ENCODE measurements at regions not wholly inside any gene's neighbourhood (a gene's known extent, or its start where the extent isn't known, plus 50 kb on each side); places are given as distances from the start of the nearest gene placed in this dataset.
A peak's percentile ranks its signal among the peaks of the same experiment; 100 is the strongest.
"Not testable (repeated sequence)": the region's sequence is repeated elsewhere in the genome, so short reads cannot be mapped to it uniquely, and the experiment has no call there.

GRCh38 chr6:84601366-84601765 lies 163.0 kb downstream of the TBX18 start:
- 74 to 78% methylated on average over 3 of the region's 3 CpGs for WGBS, 2 donors
- DNase-seq (ENCODE audit: low spot score in 2 of 2): no peak
- intact Hi-C loops (cut with DNase I; ENCODE audit: low total_unique reads): no loop called here
- TF ChIP-seq POLR2A (IDR thresholded peaks at IDR 0.05) (no peak), CTCF (IDR thresholded peaks at IDR 0.05) (no peak)
- peak overlapping the region; percentile 2 for H3K4me3 ChIP-seq (ENCODE audit: low read depth, poor library complexity, severe bottlenecking)

- H3K4me3 ChIP-seq (ENCODE audit: low read depth, poor library complexity, severe bottlenecking): no peak overlapping the region
- intact Hi-C loops (cut with DNase I; ENCODE audit: low total_unique reads): no loop called here
- WGBS, 2 donors: 85 to 86% methylated on average over 1 of the region's 1 CpG
- DNase-seq (ENCODE audit: low spot score in 2 of 2): no peak
- TF ChIP-seq CTCF (IDR thresholded peaks at IDR 0.05): no peak
- no peak for TF ChIP-seq POLR2A (IDR thresholded peaks at IDR 0.05)
Observed at GRCh38 chr6:84599991-84600390, 164.4 kb downstream of the TBX18 start.

- TF ChIP-seq CTCF (IDR thresholded peaks at IDR 0.05) (no peak), POLR2A (IDR thresholded peaks at IDR 0.05) (no peak)
- 70 to 79% methylated on average over 4 of the region's 4 CpGs for WGBS, 2 donors
Observed at GRCh38 chr6:84597238-84597875, 167.0 kb downstream of the TBX18 start.

GRCh38 chr6:84596488-84596887 lies 167.9 kb downstream of the TBX18 start:
- DNase-seq (ENCODE audit: low spot score in 2 of 2): no peak
- intact Hi-C loops (cut with DNase I; ENCODE audit: low total_unique reads): no loop called here
- WGBS, 2 donors: 64 to 68% methylated on average over 1 of the region's 1 CpG
- no peak overlapping the region for H3K4me3 ChIP-seq (ENCODE audit: low read depth, poor library complexity, severe bottlenecking)
- no peak for TF ChIP-seq POLR2A (IDR thresholded peaks at IDR 0.05)
- no peak for TF ChIP-seq CTCF (IDR thresholded peaks at IDR 0.05)

More at GRCh38 chr6:84597238-84597875, 167.0 kb downstream of the TBX18 start:
- no peak overlapping the region for H3K4me3 ChIP-seq (ENCODE audit: low read depth, poor library complexity, severe bottlenecking)
- DNase-seq (ENCODE audit: low spot score in 2 of 2): no peak
- intact Hi-C loops (cut with DNase I; ENCODE audit: low total_unique reads): no loop called here

GRCh38 chr6:84588697-84589080 lies 175.7 kb downstream of the TBX18 start:
- no peak for TF ChIP-seq POLR2A (IDR thresholded peaks at IDR 0.05)
- no peak for TF ChIP-seq CTCF (IDR thresholded peaks at IDR 0.05)
- DNase-seq (ENCODE audit: low spot score in 2 of 2): no peak
- WGBS, 2 donors: 77 to 90% methylated on average over 4 to 5 of the region's 5 CpGs
- intact Hi-C loops (cut with DNase I; ENCODE audit: low total_unique reads): no loop called here
- no peak overlapping the region for H3K4me3 ChIP-seq (ENCODE audit: low read depth, poor library complexity, severe bottlenecking)

GRCh38 chr6:84587994-84588696 lies 176.3 kb downstream of the TBX18 start:
- WGBS, 2 donors: 86 to 87% methylated on average over 21 of the region's 21 CpGs
- H3K4me3 ChIP-seq (ENCODE audit: low read depth, poor library complexity, severe bottlenecking); intact Hi-C loops (cut with DNase I; ENCODE audit: low total_unique reads): not testable (repeated sequence)

GRCh38 chr6:84587202-84587940 lies 177.0 kb downstream of the TBX18 start:
- intact Hi-C loops (cut with DNase I; ENCODE audit: low total_unique reads); DNase-seq (ENCODE audit: low spot score in 2 of 2); H3K4me3 ChIP-seq (ENCODE audit: low read depth, poor library complexity, severe bottlenecking): not testable (repeated sequence)
- 92 to 95% methylated on average over 22 to 23 of the region's 28 CpGs for WGBS, 2 donors

More at GRCh38 chr6:84587994-84588696, 176.3 kb downstream of the TBX18 start:
- DNase-seq (ENCODE audit: low spot score in 2 of 2): not testable (repeated sequence)
